Naive thymus-derived CD4-positive, alpha-beta T cell (primary cell): ENCODE measurements at regions not wholly inside any gene's neighbourhood (a gene's known extent, or its start where the extent isn't known, plus 50 kb on each side); places are given as distances from the start of the nearest gene placed in this dataset.

Source experiments
- ATAC-seq: fragments of 150-1000 bp; cut with Tn5 transposase; 2 replicates; pipeline ENCODE4 v1.10.0; 2021; ENCODE audit warnings: mild to moderate bottlenecking, moderate library complexity
- CTCF ChIA-PET: fragments of 350-600 bp; sonication (Branson Sonifier 250); formaldehyde crosslinking; loops from one replicate; lab custom pipeline; 2021; ENCODE audit warnings: antibody characterized with exemption; lab: Charles Lee
- POLR2A ChIA-PET: fragments of 350-600 bp; sonication (Branson Sonifier 250); formaldehyde crosslinking; loops from one replicate; lab custom pipeline; 2021; ENCODE audit warnings: antibody characterized with exemption, inconsistent platforms; lab: Charles Lee
- DNase-seq, 9 donors: peaks; one replicate each; pipeline versions ENCODE4 v3.0.0 to v3.0.0-alpha.2; 2020 to 2022; ENCODE audit warnings: mixed read lengths in 1 of 9
- H3K27ac ChIP-seq: one replicate; pipeline ENCODE4 v1.7.0; 2013; ENCODE audit warnings: mild to moderate bottlenecking, low read depth, low read length, moderate library complexity
- H3K27me3 ChIP-seq, 2 donors: one replicate each; pipeline ENCODE4 v1.7.0; 2013; ENCODE audit warnings: low read length in 2 of 2, mild to moderate bottlenecking in 2 of 2, moderate library complexity in 2 of 2; ENCODE audit not compliant: control insufficient read depth in 2 of 2, insufficient read depth in 2 of 2
- H3K36me3 ChIP-seq, 3 experiments: 1 replicate in 2 of 3; 2 replicates in 1 of 3; pipeline ENCODE4 v1.7.0; 2013; ENCODE audit warnings: low read length in 3 of 3, mild to moderate bottlenecking in 3 of 3, moderate library complexity in 1 of 3; ENCODE audit not compliant: insufficient read depth in 3 of 3, control insufficient read depth in 2 of 3
- H3K4me1 ChIP-seq, 2 donors: one replicate each; pipeline ENCODE4 v1.7.0; 2013; ENCODE audit warnings: low read length in 2 of 2, mild to moderate bottlenecking in 2 of 2, moderate library complexity in 1 of 2; ENCODE audit not compliant: control insufficient read depth in 2 of 2, insufficient read depth in 2 of 2
- H3K4me3 ChIP-seq: 2 replicates; pipeline ENCODE4 v1.7.0; 2013; ENCODE audit warnings: mild to moderate bottlenecking, low read length
- H3K9me3 ChIP-seq, 3 experiments: 1 replicate in 2 of 3; 2 replicates in 1 of 3; pipeline ENCODE4 v1.7.0; 2013; ENCODE audit warnings: low read length in 3 of 3; ENCODE audit not compliant: control insufficient read depth in 2 of 3
- H3K27ac Mint-ChIP-seq, 9 donors: one replicate each; pipeline ENCODE4 v1.8.0; 2020 to 2022; ENCODE audit warnings: mixed read lengths in 9 of 9, mild to moderate bottlenecking in 8 of 9, moderate library complexity in 5 of 9, inconsistent platforms in 2 of 9
- H3K27me3 Mint-ChIP-seq, 5 donors: one replicate each; pipeline ENCODE4 v1.8.0; 2021 to 2022; ENCODE audit warnings: mixed read lengths in 5 of 5, mild to moderate bottlenecking in 1 of 5
- H3K36me3 Mint-ChIP-seq, 5 donors: one replicate each; pipeline ENCODE4 v1.8.0; 2020 to 2022; ENCODE audit warnings: mixed read lengths in 5 of 5, mild to moderate bottlenecking in 3 of 5, inconsistent platforms in 1 of 5
- H3K4me1 Mint-ChIP-seq, 7 donors: one replicate each; pipeline ENCODE4 v1.8.0; 2020 to 2022; ENCODE audit warnings: mixed read lengths in 7 of 7, mild to moderate bottlenecking in 3 of 7, inconsistent platforms in 1 of 7
- H3K4me3 Mint-ChIP-seq, 10 donors: one replicate each; pipeline ENCODE4 v1.8.0; 2020 to 2022; ENCODE audit warnings: mild to moderate bottlenecking in 10 of 10, mixed read lengths in 10 of 10, moderate library complexity in 6 of 10, inconsistent platforms in 2 of 10
- H3K9me3 Mint-ChIP-seq, 11 donors: one replicate each; pipeline ENCODE4 v1.8.0; 2020 to 2022; ENCODE audit warnings: mixed read lengths in 11 of 11, mild to moderate bottlenecking in 4 of 11, inconsistent platforms in 1 of 11, moderate library complexity in 1 of 11
- intact Hi-C, 2 donors: fragments of 100-400 bp; cut with micrococcal nuclease; formaldehyde crosslinking; loops; one replicate each; pipeline ENCODE4 v1.15.1; 2023

GRCh38 chr18:38427736-38428135 lies 862.1 kb upstream of the CELF4 start:
- H3K4me1 Mint-ChIP-seq = peaks cover 0 to 1% (median 0%) of the 10 kb centered on the region in 7 donors
- intact Hi-C loops = loop anchor here in 1 of 2 donors (10.0 kb wide), 1 partner anchor 63 kb away; no protein-coding TSS in a partner anchor
- no peaks in the 10 kb centered on the region for H3K36me3 Mint-ChIP-seq
- Histone ChIP-seq H3K36me3 (no peaks in the 10 kb centered on the region), H3K4me3 (no peak overlapping the region), H3K4me1 (no peaks in the 10 kb centered on the region), H3K9me3 (no peaks in the 10 kb centered on the region), H3K27ac (no peak overlapping the region), H3K27me3 (no peaks in the 10 kb centered on the region)
- ATAC-seq (no peak), DNase-seq (no peak)
- no peaks in the 10 kb centered on the region for H3K27me3 Mint-ChIP-seq
- no peak overlapping the region for H3K27ac Mint-ChIP-seq
- POLR2A ChIA-PET = no interaction called here
- H3K4me3 Mint-ChIP-seq = no peak overlapping the region
- H3K9me3 Mint-ChIP-seq = peaks cover 0 to 8% (median 0%) of the 10 kb centered on the region in 11 donors
- CTCF ChIA-PET = no interaction called here

DNA sequence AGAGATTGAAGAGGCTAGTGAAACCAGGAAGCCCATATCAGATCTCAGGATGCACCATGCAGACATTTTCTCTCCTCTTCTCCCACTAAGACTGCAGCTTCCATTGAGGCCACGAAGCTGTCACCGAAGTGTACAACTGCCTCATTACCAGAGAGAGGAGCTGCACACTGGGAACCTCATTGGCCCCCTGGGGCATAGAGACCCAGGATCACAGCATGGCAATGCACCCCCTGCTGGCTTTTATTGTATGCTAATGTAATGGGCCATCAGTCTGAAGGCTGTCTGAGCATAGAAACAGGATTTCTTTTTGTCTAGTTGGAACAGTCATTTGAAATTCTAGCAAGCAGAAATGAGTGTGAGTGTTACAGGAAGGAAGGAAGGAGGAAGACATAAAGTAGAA lies 861.6 kb upstream of the CELF4 start:
- no peak overlapping the region for H3K4me3 ChIP-seq
- ChIA-PET CTCF (no interaction called here), POLR2A (no interaction called here)
- intact Hi-C loops = loop anchor here in 1 of 2 donors (10.0 kb wide), 1 partner anchor 62 kb away; no protein-coding TSS in a partner anchor
- H3K27me3 ChIP-seq = no peaks in the 10 kb centered on the region
- Mint-ChIP-seq H3K4me3 (no peak overlapping the region), H3K27me3 (no peaks in the 10 kb centered on the region), H3K27ac (no peak overlapping the region), H3K4me1 (peaks cover 0 to 1% (median 0%) of the 10 kb centered on the region in 7 donors), H3K36me3 (no peaks in the 10 kb centered on the region), H3K9me3 (peaks cover 0 to 8% (median 0%) of the 10 kb centered on the region in 11 donors)
- no peaks in the 10 kb centered on the region for H3K4me1 ChIP-seq
- H3K27ac ChIP-seq = no peak overlapping the region
- no peaks in the 10 kb centered on the region for H3K9me3 ChIP-seq
- no peak for DNase-seq
- no peaks in the 10 kb centered on the region for H3K36me3 ChIP-seq
- ATAC-seq = no peak

- H3K36me3 Mint-ChIP-seq = no peaks in the 10 kb centered on the region
- ChIA-PET CTCF (no interaction called here), POLR2A (no interaction called here)
- ATAC-seq = no peak
- H3K4me1 ChIP-seq = no peaks in the 10 kb centered on the region
- H3K27me3 ChIP-seq = no peaks in the 10 kb centered on the region
- no peak overlapping the region for H3K27ac ChIP-seq
- no peak overlapping the region for H3K27ac Mint-ChIP-seq
- H3K9me3 ChIP-seq = no peaks in the 10 kb centered on the region
- DNase-seq = no peak
- no peaks in the 10 kb centered on the region for H3K36me3 ChIP-seq
- peaks cover 0 to 3% (median 0%) of the 10 kb centered on the region in 11 donors for H3K9me3 Mint-ChIP-seq
- H3K4me3 Mint-ChIP-seq = no peak overlapping the region
- no peak overlapping the region for H3K4me3 ChIP-seq
- intact Hi-C loops = loop anchor here in 1 of 2 donors (10.0 kb wide), 1 partner anchor 57 kb away; no protein-coding TSS in a partner anchor
- peaks cover 0 to 6% (median 0%) of the 10 kb centered on the region in 5 donors for H3K27me3 Mint-ChIP-seq
- no peaks in the 10 kb centered on the region for H3K4me1 Mint-ChIP-seq
Observed at GRCh38 chr18:38421872-38422615, 856.4 kb upstream of the CELF4 start.

DNA sequence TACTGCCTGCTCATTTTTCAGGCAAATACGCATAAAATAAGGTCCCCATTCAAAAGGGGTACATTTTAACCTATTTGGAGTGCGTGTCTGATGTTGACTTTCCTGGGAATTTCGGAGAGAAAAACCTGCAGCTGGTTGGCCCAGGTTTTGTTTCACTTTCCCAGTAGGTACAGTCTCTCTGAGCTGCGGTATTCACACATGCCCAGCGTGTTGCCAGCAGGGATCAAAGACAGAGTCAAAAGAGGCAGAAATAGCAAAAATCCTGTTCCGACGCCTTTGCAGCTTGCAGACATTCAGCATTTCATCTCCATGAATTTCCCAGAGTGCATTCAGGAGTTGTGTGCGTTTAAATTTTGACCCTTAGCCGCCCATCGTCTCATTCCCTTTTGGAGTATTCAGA lies 855.4 kb upstream of the CELF4 start:
- Histone ChIP-seq H3K4me3 (no peak overlapping the region), H3K9me3 (no peaks in the 10 kb centered on the region), H3K36me3 (no peaks in the 10 kb centered on the region), H3K27ac (no peak overlapping the region), H3K4me1 (no peaks in the 10 kb centered on the region), H3K27me3 (no peaks in the 10 kb centered on the region)
- POLR2A ChIA-PET = no interaction called here
- Mint-ChIP-seq H3K4me1 (no peaks in the 10 kb centered on the region), H3K9me3 (peaks cover 0 to 3% (median 0%) of the 10 kb centered on the region in 11 donors), H3K36me3 (no peaks in the 10 kb centered on the region), H3K27ac (no peak overlapping the region), H3K4me3 (no peak overlapping the region), H3K27me3 (peaks cover 0 to 6% (median 0%) of the 10 kb centered on the region in 5 donors)
- intact Hi-C loops = loop anchor here in 1 of 2 donors (10.0 kb wide), 1 partner anchor 56 kb away; no protein-coding TSS in a partner anchor
- ATAC-seq (no peak), DNase-seq (no peak)
- CTCF ChIA-PET = no interaction called here

- ATAC-seq (no peak), DNase-seq (no peak)
- Mint-ChIP-seq H3K4me3 (no peak overlapping the region), H3K27me3 (peaks cover 0 to 6% (median 0%) of the 10 kb centered on the region in 5 donors), H3K36me3 (no peaks in the 10 kb centered on the region), H3K27ac (no peak overlapping the region), H3K4me1 (no peaks in the 10 kb centered on the region), H3K9me3 (peaks cover 0 to 3% (median 0%) of the 10 kb centered on the region in 11 donors)
- intact Hi-C loops = loop anchor here in 1 of 2 donors (10.0 kb wide), 1 partner anchor 56 kb away; no protein-coding TSS in a partner anchor
- CTCF ChIA-PET = no interaction called here
- Histone ChIP-seq H3K36me3 (no peaks in the 10 kb centered on the region), H3K9me3 (no peaks in the 10 kb centered on the region), H3K4me1 (no peaks in the 10 kb centered on the region), H3K27me3 (no peaks in the 10 kb centered on the region), H3K4me3 (no peak overlapping the region), H3K27ac (no peak overlapping the region)
- POLR2A ChIA-PET = no interaction called here
Observed at GRCh38 chr18:38420611-38421010, 855.0 kb upstream of the CELF4 start.

DNA sequence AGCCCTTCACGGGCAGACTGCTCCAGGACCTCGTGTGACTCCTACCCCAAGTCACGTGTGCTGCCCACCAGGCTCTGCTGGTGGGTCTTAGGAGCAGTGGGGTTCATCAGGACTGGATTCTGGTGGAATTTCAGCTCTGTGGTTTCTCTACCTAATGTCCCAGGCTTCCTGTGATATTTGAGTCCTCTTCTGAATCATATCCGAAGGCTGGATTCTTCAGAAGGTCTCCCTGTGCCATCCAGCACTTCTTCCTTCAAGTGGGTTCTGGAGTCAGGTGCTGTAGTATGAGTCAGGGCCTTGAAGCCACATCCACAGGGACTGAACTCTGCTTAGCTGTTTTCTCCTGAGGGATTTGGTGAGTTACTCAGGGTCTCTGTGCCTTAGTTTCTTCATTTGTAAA lies 850.2 kb upstream of the CELF4 start:
- Mint-ChIP-seq H3K27ac (no peak overlapping the region), H3K4me1 (no peaks in the 10 kb centered on the region), H3K27me3 (peaks cover 0 to 6% (median 0%) of the 10 kb centered on the region in 5 donors), H3K9me3 (peaks cover 0 to 3% (median 0%) of the 10 kb centered on the region in 11 donors), H3K4me3 (no peak overlapping the region), H3K36me3 (no peaks in the 10 kb centered on the region)
- ChIA-PET POLR2A (no interaction called here), CTCF (no interaction called here)
- no peaks in the 10 kb centered on the region for H3K4me1 ChIP-seq
- intact Hi-C loops = no loop called here
- ATAC-seq = no peak
- no peak overlapping the region for H3K4me3 ChIP-seq
- H3K36me3 ChIP-seq = no peaks in the 10 kb centered on the region
- H3K9me3 ChIP-seq = no peaks in the 10 kb centered on the region
- no peak for DNase-seq
- no peak overlapping the region for H3K27ac ChIP-seq
- no peaks in the 10 kb centered on the region for H3K27me3 ChIP-seq

DNA sequence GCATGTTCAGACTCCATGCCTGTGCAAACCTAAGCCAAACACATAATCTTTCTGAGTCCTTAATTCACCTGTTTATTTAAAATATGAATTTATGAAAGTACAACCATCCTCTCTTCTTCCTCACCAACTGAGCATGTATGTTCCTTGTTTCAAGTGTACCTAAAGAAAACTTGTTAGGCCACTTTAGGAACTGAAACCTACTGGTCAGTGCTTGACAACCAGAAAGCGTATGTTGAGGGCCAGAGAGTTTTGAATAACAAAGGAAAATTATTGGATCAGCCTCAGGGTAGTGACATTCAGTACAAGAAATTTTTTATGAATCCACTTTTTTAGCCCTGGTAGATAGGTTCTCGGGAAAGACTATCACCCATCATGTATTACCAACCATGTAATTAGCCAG lies 847.6 kb upstream of the CELF4 start:
- no peak overlapping the region for H3K27ac ChIP-seq
- CTCF ChIA-PET = no interaction called here
- H3K9me3 ChIP-seq = no peaks in the 10 kb centered on the region
- Mint-ChIP-seq H3K27me3 (peaks cover 0 to 6% (median 0%) of the 10 kb centered on the region in 5 donors), H3K36me3 (peaks cover 0 to 4% (median 0%) of the 10 kb centered on the region in 5 donors), H3K4me3 (no peak overlapping the region), H3K9me3 (peaks cover 0 to 9% (median 3%) of the 10 kb centered on the region in 11 donors), H3K27ac (no peak overlapping the region), H3K4me1 (no peaks in the 10 kb centered on the region)
- H3K27me3 ChIP-seq = no peaks in the 10 kb centered on the region
- H3K36me3 ChIP-seq = no peaks in the 10 kb centered on the region
- no peak overlapping the region for H3K4me3 ChIP-seq
- POLR2A ChIA-PET = no interaction called here
- intact Hi-C loops = no loop called here
- no peaks in the 10 kb centered on the region for H3K4me1 ChIP-seq
- DNase-seq (no peak), ATAC-seq (no peak)
